CD4-positive, alpha-beta T cell (primary cell): ENCODE measurements at regions not wholly inside any gene's neighbourhood (a gene's known extent, or its start where the extent isn't known, plus 50 kb on each side); places are given as distances from the start of the nearest gene placed in this dataset.

ENCODE experiments used
- ATAC-seq: fragments of 200-7000 bp; cut with Tn5 transposase; one replicate; pipeline ENCODE4 v1.10.0; 2022; ENCODE audit warnings: mild to moderate bottlenecking; ENCODE audit not compliant: poor library complexity
- CTCF ChIA-PET: fragments of 350-600 bp; sonication (Branson Sonifier 250); formaldehyde crosslinking; loops from one replicate; lab custom pipeline; 2021; ENCODE audit warnings: antibody characterized with exemption, inconsistent platforms; lab: Charles Lee
- POLR2A ChIA-PET: fragments of 350-600 bp; sonication (Branson Sonifier 250); formaldehyde crosslinking; loops from one replicate; lab custom pipeline; 2021; ENCODE audit warnings: antibody characterized with exemption, inconsistent platforms; lab: Charles Lee
- DNase-seq, 14 experiments: peaks; one replicate each; pipeline ENCODE4 v3.0.0-alpha.2; 2013 to 2020; ENCODE audit warnings: mixed read lengths in 2 of 14
- H3K27ac ChIP-seq, 2 donors: one replicate each; pipeline versions ENCODE4 v1.5.1 to v1.7.0; 2013; ENCODE audit warnings: low read length in 2 of 2, low read depth in 1 of 2, mild to moderate bottlenecking in 1 of 2
- H3K27me3 ChIP-seq, 2 experiments: 1 replicate in 1 of 2; 2 replicates in 1 of 2; pipeline versions ENCODE4 v1.6.1 to v1.7.0; 2013; ENCODE audit warnings: low read length in 2 of 2, control low read depth in 1 of 2, mild to moderate bottlenecking in 1 of 2, moderate library complexity in 1 of 2; ENCODE audit not compliant: insufficient read depth in 2 of 2, control insufficient read depth in 1 of 2
- H3K36me3 ChIP-seq: one replicate; pipeline ENCODE4 v1.6.1; 2013; ENCODE audit warnings: low read length, control low read depth; ENCODE audit not compliant: insufficient read depth
- H3K4me1 ChIP-seq: one replicate; pipeline ENCODE4 v1.6.1; 2013; ENCODE audit warnings: low read length, control low read depth; ENCODE audit not compliant: insufficient read depth
- H3K4me3 ChIP-seq: one replicate; pipeline ENCODE4 v1.5.1; 2013; ENCODE audit warnings: mild to moderate bottlenecking, low read length, moderate library complexity
- H3K9me3 ChIP-seq, 2 experiments: 1 replicate in 1 of 2; 2 replicates in 1 of 2; pipeline versions ENCODE4 v1.6.1 to v1.7.0; 2013; ENCODE audit warnings: low read length in 2 of 2, mild to moderate bottlenecking in 2 of 2, control low read depth in 1 of 2, moderate library complexity in 1 of 2; ENCODE audit not compliant: control insufficient read depth in 1 of 2, insufficient read depth in 1 of 2
- H3K27ac Mint-ChIP-seq: one replicate; pipeline ENCODE4 v1.8.0; 2020; ENCODE audit warnings: mixed read lengths
- H3K27me3 Mint-ChIP-seq: one replicate; pipeline ENCODE4 v1.8.0; 2021; ENCODE audit warnings: mixed read lengths
- H3K36me3 Mint-ChIP-seq: one replicate; pipeline ENCODE4 v1.8.0; 2021; ENCODE audit warnings: low read depth, mixed read lengths
- H3K4me1 Mint-ChIP-seq: one replicate; pipeline ENCODE4 v1.8.0; 2021; ENCODE audit warnings: low read depth, mixed read lengths
- H3K4me3 Mint-ChIP-seq: one replicate; pipeline ENCODE4 v1.8.0; 2020; ENCODE audit warnings: mild to moderate bottlenecking, mixed read lengths
- H3K9me3 Mint-ChIP-seq: one replicate; pipeline ENCODE4 v1.8.0; 2020; ENCODE audit warnings: mixed read lengths
- CTCF ChIP-seq: fragments of 200-600 bp; IDR thresholded peaks from one replicate; pipeline ENCODE4 v1.8.0; 2022; ENCODE audit warnings: antibody characterized with exemption, mild to moderate bottlenecking
- intact Hi-C, 2 experiments: fragments of 100-400 bp; cut with DNase I in 1 of 2; cut with micrococcal nuclease in 1 of 2; formaldehyde crosslinking; loops; one replicate each; pipeline versions ENCODE4 v1.15.1 to v1.9.0; 2023 to 2025; cut with DNase I, micrococcal nuclease

DNA sequence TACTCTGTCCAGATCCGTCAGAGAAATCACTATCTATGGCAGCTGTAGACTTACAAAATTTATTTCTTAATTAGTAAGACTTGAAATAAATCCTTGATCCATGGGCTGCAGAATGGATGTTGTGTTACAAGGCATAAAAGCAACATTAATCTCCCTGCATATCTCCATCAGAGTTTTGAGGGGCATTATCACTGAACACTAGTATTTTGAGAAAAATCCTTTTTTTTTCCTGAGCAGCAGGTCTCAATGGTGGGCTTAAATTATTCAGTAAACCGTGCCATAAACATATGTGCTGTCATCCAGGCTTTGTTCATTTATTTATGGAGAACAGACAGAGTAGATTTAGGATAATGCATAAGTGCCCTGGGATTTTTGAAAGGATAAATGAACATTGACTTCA, 457.9 kb upstream of the CTSO start:
- Histone ChIP-seq H3K4me1 (no peaks in the 10 kb centered on the region), H3K27me3 (no peaks in the 10 kb centered on the region), H3K4me3 (no peak overlapping the region), H3K27ac (no peak overlapping the region), H3K36me3 (no peaks in the 10 kb centered on the region), H3K9me3 (peaks cover 0 to 1% of the 10 kb centered on the region in 2 experiments)
- peaks cover 4% of the 10 kb centered on the region for H3K9me3 Mint-ChIP-seq
- ATAC-seq (no peak), DNase-seq (no peak)
- no peak overlapping the region for H3K4me3 Mint-ChIP-seq
- no peak for TF ChIP-seq CTCF
- H3K27ac Mint-ChIP-seq, result no peak overlapping the region
- POLR2A ChIA-PET, result no interaction called here
- intact Hi-C loops, result no loop called here
- no peaks in the 10 kb centered on the region for H3K4me1 Mint-ChIP-seq
- H3K36me3 Mint-ChIP-seq, result no peaks in the 10 kb centered on the region
- H3K27me3 Mint-ChIP-seq, result no peaks in the 10 kb centered on the region
- CTCF ChIA-PET, result no interaction called here

- Mint-ChIP-seq H3K27me3 (no peaks in the 10 kb centered on the region), H3K36me3 (no peaks in the 10 kb centered on the region), H3K4me3 (no peak overlapping the region), H3K27ac (no peak overlapping the region), H3K9me3 (peaks cover 6% of the 10 kb centered on the region), H3K4me1 (no peaks in the 10 kb centered on the region)
- ATAC-seq, result no peak
- no peak for DNase-seq
- Histone ChIP-seq H3K36me3 (no peaks in the 10 kb centered on the region), H3K4me1 (no peaks in the 10 kb centered on the region), H3K27ac (no peak overlapping the region), H3K27me3 (no peaks in the 10 kb centered on the region), H3K4me3 (no peak overlapping the region), H3K9me3 (no peaks in the 10 kb centered on the region)
- ChIA-PET POLR2A (no interaction called here), CTCF (no interaction called here)
- no peak for TF ChIP-seq CTCF
- intact Hi-C loops, result no loop called here
Observed at GRCh38 chr4:156408749-156409148, 455.1 kb upstream of the CTSO start.

DNA sequence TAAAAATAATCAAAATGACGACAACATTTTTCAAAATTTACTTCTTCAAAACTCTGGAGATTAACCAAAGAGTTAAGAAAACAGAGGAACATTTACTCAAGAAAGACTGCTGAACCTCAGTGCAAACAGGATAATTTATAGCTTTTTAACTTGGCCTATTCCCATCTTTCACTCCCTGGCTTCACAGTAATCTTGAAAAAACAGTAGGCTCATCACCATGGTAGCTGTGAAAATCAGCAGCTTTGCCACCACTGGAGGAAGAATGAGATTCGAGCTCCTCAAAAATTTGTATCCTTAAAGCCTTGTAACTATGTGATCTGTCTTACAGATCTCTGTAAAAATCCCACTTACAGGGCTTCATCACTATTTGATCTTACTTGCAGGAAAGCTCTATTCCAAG, 447.7 kb upstream of the CTSO start:
- no peaks in the 10 kb centered on the region for H3K27me3 ChIP-seq
- H3K36me3 Mint-ChIP-seq, result no peaks in the 10 kb centered on the region
- CTCF ChIA-PET, result no interaction called here
- no peaks in the 10 kb centered on the region for H3K4me1 ChIP-seq
- no peak overlapping the region for H3K27ac Mint-ChIP-seq
- POLR2A ChIA-PET, result no interaction called here
- DNase-seq (no peak), ATAC-seq (no peak)
- H3K4me3 Mint-ChIP-seq, result no peak overlapping the region
- no peak overlapping the region for H3K4me3 ChIP-seq
- intact Hi-C loops, result no loop called here
- TF ChIP-seq CTCF, result no peak
- no peak overlapping the region for H3K27ac ChIP-seq
- no peaks in the 10 kb centered on the region for H3K27me3 Mint-ChIP-seq
- no peaks in the 10 kb centered on the region for H3K36me3 ChIP-seq
- no peaks in the 10 kb centered on the region for H3K4me1 Mint-ChIP-seq
- peaks cover 4% of the 10 kb centered on the region for H3K9me3 Mint-ChIP-seq
- H3K9me3 ChIP-seq, result no peaks in the 10 kb centered on the region
